KBM-7 (cell line): ENCODE measurements at regions not wholly inside any gene's neighbourhood (a gene's known extent, or its start where the extent isn't known, plus 50 kb on each side); places are given as distances from the start of the nearest gene placed in this dataset.

Source experiments
- DNase-seq: peaks from one replicate; pipeline ENCODE4 v3.0.0-alpha.2; 2015
- in situ Hi-C: fragments of 300-500 bp; cut with MboI; formaldehyde crosslinking; loops from 2 replicates; pipeline ENCODE4 v1.14.3; 2020; ENCODE audit warnings: low sequenced_read_pairs, low pct_unique_long_range_greater_than_20kb, mixed read lengths

DNA sequence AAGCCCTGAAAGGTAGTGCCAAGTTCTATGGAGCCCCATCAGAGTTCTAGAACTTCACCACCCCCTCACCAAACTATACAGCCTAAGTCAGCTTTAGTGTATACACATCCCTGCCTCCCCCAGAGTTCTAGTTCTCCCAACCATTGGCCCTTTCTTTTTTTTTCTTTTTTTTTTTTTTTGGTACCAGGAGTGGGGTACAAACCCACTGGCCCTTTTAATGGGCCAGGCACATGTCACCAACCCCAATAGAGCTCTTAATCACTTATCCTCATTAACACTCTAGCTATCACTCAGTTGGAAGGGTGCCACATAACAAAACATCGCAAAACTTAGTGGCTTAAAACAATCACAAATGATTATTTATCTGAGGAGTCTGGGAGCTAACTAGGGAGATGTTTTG is 588.6 kb downstream of the BCOR start:
- in situ Hi-C loops: no loop called here
- DNase-seq: no peak

- in situ Hi-C loops: no loop called here
- DNase-seq: no peak
These were observed 583.9 kb downstream of the BCOR start for GRCh38 chrX:39513836-39514235.

DNA sequence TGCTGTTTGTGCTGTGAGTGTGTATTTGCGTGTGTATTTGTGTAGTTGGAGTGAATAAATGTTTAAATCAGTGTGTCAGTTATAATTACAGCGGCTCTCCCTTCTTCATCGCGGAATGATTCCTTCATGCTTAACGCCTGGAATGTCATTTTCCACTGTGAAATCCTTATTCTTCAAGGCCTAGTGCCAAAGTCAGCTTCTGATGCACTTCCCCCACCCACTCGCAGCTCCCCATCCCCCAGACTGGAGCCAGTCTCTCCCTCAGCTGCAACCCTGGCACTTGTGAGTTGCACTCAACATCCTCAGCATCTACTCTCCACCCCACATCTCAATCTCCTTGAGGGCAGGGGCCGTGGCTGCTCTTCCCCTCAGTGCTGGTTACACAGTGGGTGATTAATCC is 583.0 kb downstream of the BCOR start:
- no peak for DNase-seq
- in situ Hi-C loops: no loop called here

DNA sequence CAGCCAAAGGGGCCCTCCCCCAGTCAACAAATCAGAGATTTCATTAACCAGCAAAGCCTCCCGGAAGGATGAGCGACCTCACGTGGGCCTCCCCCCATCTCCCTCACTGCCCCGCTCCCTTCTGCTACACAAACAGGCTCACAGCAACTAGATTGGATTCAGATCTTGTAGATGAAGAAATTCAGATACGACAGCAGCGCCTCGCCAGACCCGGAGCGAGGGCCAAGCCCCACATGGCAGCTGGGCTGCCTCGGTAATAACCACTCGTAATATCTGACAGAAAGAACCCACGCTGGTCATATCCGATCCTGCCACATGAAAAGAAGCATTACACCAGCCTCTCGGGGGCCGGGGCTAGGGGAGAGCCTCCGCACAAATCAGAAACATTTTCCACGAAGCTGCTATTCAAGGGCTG is 581.3 kb downstream of the BCOR start:
- in situ Hi-C loops: no loop called here
- no peak for DNase-seq

DNA sequence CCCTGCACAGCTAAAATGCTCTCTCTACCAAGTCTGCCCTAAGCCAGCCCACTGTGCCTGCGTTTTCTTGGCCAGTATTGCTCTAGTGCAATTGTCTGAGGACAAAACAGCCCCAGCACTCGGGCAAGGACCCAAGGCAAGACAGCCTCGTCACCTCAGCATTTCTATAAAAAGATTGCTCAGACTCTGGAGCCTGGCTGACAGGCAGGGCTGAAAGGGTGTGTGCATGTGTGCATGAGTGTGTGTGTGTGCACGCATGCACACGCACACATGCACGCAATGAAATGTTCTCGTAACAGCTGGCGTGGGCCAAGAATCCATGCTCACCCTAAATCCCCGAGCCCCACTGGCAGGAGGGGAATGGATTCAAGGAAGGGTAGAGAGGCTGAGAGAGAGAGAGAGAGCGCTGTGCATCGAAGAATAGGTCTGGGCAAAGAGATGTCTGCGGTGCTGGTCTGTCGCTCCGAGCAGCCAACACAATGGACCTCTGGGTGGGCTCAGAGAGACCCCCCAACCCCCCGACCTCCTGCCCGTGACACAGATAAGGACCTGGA is 579.2 kb downstream of the BCOR start:
- in situ Hi-C loops: no loop called here
- no peak for DNase-seq

- no peak for DNase-seq
- in situ Hi-C loops: no loop called here
These were observed 578.7 kb downstream of the BCOR start for GRCh38 chrX:39519030-39519488.

GRCh38 chrX:39519566-39520301 is 578.0 kb downstream of the BCOR start:
- in situ Hi-C loops: no loop called here
- DNase-seq: no peak

GRCh38 chrX:39525758-39526157 is 572.0 kb downstream of the BCOR start:
- in situ Hi-C loops: no loop called here
- no peak for DNase-seq

DNA sequence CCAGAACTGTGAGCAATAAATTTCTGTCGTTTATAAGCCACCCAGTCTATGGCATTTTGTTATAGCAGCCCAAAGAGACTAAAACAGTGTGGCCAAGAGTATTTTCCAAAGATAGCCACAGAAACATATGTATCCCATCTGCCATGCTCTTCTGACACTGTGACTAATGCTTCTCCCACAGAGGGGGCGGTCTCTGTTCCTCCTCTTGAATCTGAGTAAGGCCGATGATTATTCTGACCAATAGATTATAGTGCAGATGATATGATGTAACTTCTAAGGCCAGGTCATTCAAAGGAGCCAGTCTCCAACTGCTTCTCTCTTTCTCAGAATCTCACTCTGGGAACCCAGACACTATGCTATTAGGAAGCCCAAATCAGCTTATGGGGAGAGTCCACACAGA is 570.7 kb downstream of the BCOR start:
- DNase-seq: no peak
- in situ Hi-C loops: no loop called here

DNA sequence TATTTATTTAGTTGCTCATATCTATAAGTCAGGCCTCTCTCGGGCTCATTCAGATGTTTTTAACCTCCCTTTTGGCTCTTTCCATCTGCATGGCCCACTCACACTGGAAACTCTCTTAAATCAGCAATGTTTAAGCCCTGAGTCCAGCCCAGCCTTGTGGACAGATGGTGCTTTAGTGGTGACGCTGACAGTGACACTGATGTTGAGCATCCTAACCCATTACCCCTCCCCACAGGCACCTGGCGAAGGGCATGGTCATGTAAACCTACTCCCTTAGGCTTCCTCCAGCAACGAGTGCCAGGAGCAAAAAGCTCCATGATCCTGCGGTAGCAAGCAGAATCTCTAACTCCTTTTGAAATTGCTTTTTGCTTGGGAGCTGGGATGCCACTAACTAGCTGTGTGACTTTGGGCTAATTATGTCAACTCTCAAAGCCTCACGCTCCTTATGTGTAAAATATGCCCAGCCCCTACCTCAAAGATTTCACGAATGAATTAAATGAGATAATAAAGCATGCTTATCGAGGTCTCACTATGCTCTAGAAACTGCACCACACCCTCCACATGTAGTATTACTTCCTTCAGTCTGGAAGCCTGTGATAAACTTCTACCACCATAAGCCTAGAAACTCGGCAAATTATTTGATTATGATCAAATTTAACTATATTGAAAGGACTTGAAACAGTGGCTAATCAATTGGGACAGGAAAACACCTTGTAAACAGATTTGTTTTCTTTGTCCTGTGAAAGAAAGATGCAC is 569.4 kb downstream of the BCOR start:
- in situ Hi-C loops: no loop called here
- no peak for DNase-seq

DNA sequence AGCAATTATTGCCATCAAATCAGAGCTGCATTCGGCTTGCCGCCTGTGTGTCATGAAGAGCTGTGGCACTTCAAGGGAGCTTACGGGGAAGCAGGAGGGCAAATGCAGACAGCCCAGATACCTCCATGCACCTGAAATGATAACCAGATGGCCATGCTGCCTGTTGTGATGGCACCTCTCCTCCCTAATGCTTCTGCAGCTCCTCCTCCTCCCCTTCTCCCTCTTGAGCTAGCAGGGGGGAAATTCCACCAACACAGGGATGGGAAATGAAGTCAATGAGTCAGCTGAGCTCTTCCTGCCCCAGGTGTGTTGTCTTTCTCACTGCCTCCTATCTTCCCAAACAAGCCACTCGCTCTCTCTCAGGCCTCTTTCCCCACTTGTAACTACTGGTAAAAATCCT is 565.0 kb downstream of the BCOR start:
- in situ Hi-C loops: no loop called here
- no peak for DNase-seq

DNA sequence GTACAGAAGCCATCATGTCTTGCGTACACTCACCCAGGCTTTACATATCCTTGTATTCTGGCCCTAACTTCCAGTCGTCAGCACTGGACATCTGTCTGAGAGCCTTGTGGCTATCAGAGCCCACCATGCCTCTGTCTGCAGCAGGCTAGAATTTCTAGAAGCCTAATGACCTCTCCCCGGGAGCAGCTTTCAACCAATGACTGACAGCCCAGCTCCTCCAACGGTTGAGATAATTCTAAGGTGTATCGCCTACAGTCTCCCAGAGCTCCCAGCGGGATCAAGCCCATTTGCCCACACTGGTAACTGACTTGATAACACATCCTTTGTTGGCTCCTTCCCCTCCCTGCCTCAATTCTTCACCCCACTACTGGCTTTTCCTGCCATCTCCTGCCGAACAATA is 562.8 kb downstream of the BCOR start:
- no peak for DNase-seq
- in situ Hi-C loops: no loop called here

- in situ Hi-C loops: no loop called here
These were observed 561.5 kb downstream of the BCOR start for GRCh38 chrX:39536211-39536610.

DNA sequence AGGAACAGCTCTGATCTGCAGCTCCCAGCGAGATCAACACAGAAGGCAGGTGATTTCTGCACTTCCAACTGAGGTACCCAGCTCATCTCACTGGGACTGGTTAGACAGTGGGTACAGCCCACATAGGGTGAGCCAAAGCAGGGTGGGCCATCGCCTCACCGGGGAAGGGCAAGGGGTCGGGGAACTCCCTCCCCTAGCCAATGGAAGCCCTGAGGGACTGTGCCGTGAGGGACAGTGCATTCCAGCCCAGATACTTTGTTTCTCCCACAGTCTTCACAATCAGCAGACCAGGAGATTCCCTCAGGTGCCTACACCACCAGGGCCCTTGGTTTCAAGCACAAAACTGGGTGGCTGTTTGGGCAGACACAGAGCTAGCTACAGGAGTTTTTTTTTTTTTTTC is 555.9 kb downstream of the BCOR start:
- in situ Hi-C loops: no loop called here
- DNase-seq: no peak

More at GRCh38 chrX:39536211-39536610, 561.5 kb downstream of the BCOR start:
- DNase-seq: no peak

- in situ Hi-C loops: no loop called here
- no peak for DNase-seq
These were observed 555.4 kb downstream of the BCOR start for GRCh38 chrX:39542316-39542715.

DNA sequence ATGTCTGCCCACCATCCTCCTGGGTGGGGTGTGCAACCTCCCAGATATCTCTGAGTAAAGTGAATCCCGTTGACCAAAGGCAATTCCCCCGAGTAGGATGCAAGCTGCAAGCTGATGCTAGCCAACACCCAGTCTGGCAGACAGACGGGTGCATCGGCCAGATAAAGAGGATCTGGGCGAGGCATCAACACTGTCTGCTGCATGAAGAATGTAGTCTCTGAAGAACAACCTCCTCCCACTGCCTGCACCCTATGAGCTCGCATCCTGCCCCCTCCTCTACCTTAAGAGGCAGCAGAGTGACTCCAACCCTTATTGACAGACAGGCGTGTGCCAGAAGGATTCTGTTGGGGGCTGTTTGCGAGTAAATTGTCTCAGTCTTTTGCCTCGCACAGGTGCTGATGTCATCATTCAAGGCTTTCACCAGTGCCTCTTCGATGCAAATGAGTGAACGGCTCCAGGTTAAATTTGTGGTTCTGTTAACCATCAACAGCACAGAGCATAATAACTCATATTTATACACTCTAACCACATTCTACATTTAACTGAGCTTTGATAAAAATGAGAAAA is 546.9 kb downstream of the BCOR start:
- no peak for DNase-seq
- in situ Hi-C loops: no loop called here

DNA sequence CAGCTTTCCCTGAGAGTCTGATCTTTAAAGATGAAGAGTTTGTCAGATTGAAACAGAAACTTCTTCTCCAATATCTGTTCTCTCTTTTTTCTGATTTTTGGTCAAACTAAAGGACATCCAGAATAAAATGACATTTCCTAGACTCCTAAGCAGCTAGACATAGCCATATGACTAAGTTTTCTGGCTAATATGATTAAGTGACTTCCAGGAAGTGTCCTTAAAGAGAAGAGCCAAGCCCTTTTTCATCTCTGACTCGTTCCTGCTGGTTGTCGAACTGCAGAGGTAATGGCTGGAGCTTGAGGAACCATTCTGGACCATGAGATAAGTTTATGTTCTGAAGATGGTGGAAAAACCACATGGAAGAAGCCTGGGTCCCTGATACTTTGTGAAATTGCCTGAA is 546.0 kb downstream of the BCOR start:
- in situ Hi-C loops: no loop called here
- no peak for DNase-seq

DNA sequence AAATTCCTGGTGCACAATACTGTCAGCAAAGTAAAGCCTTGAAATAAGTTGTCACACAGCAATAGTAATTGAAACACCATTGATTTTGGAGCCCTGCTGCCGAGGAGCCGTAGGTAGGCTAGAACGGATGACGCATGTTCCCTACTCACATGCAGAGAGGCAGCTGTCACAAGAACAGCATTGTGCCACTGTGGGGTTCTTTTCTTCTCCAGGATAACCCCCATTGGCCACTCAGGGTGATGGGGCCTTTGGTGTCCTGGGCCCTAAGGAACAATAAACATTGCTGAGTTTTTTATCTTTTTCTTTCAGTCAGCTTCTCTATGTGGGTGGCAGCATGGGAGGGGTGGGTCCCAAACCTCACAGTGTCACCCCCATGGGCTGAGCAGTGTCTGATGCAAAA is 542.3 kb downstream of the BCOR start:
- in situ Hi-C loops: no loop called here

GRCh38 chrX:39556056-39556455 is 541.7 kb downstream of the BCOR start:
- DNase-seq: no peak
- in situ Hi-C loops: no loop called here

More for the DNA sequence above, 542.3 kb downstream of the BCOR start:
- DNase-seq: no peak

DNA sequence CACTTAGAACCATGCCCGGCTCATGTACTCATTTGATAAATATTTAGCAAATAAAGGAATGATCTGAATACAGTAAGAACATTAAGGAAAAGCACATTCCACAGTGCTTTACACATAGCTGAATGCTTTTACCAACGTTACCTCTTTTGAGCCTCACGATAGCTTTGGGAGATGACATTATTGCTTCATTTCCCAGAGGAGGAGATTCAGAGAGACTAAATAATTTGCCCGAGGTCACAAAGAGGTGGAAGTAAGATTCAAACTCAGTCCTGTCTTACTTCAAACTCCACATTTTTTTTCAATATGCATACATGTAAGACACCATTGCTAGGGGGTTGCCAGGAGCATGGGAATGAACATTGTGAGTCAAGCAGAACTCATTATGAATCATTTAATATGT is 538.5 kb downstream of the BCOR start:
- in situ Hi-C loops: no loop called here
- DNase-seq: no peak
